Stimulated activated CD4-positive, alpha-beta T cell treated with anti-CD3 and anti-CD28 coated beads, Interleukin-4, amount 100 ng/mL, for 48 hours (primary cell): ENCODE measurements at regions not wholly inside any gene's neighbourhood (a gene's known extent, or its start where the extent isn't known, plus 50 kb on each side); places are given as distances from the start of the nearest gene placed in this dataset.

ENCODE experiments used
- DNase-seq, 2 donors: peaks; one replicate each; pipeline ENCODE4 v3.0.0-alpha.2; 2020; ENCODE audit warnings: low read depth in 2 of 2

DNA sequence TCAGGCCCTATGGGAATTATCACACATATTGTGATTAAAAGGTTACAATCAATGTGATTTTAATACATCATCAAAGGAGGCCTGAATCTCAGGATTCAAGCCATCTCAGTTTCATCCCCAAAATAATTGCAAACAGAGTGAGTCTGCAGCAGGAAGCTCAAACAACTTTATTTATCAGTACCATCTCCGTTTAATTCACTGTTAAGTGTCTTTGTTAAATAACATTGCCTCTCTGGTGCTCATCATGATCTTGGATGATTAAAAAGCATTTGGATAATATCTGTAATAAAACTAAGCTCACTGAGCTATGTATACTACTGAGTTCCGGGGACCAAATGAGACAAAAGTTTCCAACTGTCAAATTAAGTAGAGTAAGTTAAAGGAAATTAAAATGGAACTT lies 817.8 kb upstream of the CNTNAP5 start:
- DNase-seq, result no peak

DNA sequence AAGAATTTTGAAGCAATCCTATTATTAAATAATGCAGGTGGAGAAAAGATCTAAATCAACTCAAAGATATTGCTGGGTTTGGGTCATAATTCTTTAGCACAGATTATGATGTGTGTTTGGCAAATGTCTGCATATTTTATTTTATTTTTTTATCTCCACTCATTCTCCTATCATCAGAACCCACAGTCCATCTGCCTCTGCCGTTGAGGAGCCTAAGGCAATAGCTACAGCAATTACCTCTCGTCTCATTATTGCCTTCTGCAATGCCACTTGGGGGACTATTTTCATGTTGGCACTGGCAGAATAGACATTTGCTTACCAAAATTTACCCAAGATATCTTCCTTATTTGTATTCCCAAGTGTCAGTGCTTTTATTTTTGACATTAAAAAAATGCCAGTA lies 815.9 kb upstream of the CNTNAP5 start:
- no peak for DNase-seq

DNA sequence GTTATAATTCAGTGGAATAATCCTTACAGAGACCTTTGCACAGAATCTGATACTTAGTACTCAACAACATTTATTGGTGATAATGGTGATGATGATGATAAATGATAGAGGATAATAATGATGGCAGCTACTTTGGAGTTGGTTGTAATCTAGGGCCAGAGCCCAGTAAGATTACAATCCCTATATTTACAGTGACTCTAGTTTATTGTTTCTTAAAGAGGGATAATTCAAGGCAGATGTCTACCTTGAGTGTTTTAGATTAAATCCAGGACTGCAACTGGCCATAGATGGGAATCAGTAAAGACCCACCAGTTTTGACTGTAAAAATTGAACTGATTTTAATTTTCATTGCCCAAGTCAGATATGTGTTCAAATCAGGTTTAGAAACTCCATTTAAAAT lies 813.9 kb upstream of the CNTNAP5 start:
- DNase-seq, result no peak

DNA sequence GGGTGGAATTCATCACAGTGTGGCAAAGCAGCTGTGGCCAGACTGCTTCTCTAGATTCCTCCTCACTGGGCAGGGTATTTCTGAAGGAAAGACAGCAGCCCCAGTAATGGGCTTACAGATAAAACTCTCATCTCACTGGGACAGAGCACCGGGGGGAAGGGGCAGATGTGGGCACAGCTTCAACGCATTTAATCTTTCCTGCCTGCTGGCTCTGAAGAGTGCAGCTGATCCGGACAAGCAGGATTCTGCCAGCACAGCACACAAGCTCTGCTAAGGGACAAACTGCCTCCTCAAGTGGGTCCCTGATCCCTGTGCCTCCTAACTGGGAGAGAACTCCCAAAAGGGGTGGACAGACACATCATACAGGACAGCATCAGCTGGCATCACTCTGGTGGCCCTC lies 779.9 kb upstream of the CNTNAP5 start:
- DNase-seq, result no peak

DNA sequence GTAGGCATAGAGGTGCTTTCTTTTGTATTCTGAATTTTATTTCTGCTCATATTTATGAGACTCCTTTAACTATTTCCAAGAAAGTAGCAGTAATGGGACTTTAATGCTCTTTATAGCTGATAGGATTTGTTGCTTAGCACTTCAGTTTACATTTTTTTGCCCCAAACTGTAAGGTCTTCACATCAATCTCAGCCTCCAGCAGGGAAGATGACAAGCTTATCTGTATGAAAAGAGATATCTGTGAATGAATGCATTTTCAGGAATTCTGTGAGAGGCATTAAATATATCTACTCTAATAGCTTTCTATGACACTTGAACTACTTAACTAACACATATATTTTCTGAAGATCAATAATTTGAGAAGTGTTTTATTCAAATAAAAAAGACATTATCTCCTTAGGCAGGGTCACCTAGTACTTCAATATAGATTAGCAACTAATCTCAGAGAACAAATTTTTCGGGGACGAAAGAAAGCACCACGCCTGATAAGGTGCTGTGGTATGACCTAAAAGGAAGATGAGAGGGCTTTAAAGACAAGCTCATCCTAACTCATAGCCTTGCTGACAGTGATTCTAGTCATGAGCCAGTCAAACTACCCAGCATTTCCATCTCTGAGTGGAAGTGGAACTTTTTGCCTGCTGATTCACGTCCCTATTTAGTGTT lies 766.1 kb upstream of the CNTNAP5 start:
- no peak for DNase-seq

DNA sequence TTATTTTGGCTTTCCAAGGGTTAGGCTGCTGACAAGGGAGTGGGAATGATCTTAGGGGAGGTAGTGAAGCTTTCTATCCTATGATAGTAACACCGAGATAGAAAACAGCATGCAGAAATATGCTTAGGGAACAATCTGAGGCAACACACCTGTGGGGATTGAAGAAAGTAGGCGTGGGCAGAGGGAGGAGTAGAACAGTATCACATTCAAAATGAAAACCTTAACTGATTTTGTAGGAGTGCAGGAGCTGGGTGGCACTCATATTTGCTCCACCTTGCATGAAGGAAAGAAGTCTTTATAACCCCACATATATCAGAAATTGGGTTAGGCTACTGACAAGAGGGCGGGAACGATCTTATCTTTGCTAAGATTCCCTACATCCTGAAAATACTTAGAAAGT lies 762.2 kb upstream of the CNTNAP5 start:
- no peak for DNase-seq

DNA sequence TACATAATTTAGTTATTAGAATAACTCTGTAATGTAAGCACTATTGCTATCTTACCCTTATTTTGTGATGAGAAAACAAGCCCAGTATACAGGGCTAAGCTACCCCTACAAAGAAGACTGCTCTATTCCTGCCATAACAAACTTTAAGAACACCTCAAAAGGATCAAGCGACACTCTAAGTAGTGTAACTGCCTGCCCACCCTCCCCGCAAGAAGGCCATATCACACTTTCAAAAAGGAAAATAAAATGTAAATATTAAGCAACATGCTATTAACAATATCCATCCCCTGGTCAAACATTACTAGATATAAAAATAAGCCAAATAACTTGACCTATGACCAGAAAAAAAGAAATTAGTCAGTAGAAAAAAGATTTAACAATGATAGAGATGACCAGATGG lies 741.7 kb upstream of the CNTNAP5 start:
- DNase-seq, result no peak

DNA sequence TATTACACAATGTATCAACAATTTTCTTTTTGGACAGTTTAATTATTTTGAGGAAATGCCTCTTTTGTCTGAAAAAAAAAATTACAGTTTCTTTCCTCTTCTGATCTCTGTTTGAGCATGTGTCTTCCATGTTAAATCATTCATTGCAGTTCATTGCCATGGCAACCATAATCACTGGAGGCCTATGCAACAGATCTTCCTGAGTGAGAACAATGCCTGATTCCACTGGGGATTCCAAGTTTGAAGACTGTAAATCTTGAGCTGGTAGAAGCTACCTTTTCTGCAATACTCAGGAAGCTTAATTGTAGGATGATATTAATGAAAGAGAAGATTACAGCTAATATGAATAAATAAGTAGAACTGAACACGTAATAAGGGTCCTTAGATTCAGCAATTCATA lies 721.4 kb upstream of the CNTNAP5 start:
- no peak for DNase-seq
